ENCODE measurements at regions not wholly inside any gene's neighbourhood (a gene's known extent, or its start where the extent isn't known, plus 50 kb on each side); places are given as distances from the start of the nearest gene placed in this dataset.

- peaks cover 3 to 4% of the 10 kb centered on the region in 2 experiments; a peak in 2 of 5 replicates for H3K9me3 Mint-ChIP-seq
- Histone ChIP-seq H3K79me2 (ENCODE audit: insufficient read depth, low read length) (no peaks in the 10 kb centered on the region), H2AK5ac (ENCODE audit: insufficient read length, low read length) (no peak overlapping the region), H3K18ac (ENCODE audit: insufficient read length, low read depth, low read length) (no peak overlapping the region), H3K9ac (ENCODE audit: extremely low read depth, insufficient read length, low read length) (no peak overlapping the region), H3K4me1 (ENCODE audit: insufficient read depth, low read length) (peaks cover 3% of the 10 kb centered on the region; the same call in 1 of the 2 replicates), H3T11ph (ENCODE audit: low read length) (no peak overlapping the region), H3K79me1 (ENCODE audit: insufficient read depth, low read depth, low read length, poor library complexity, severe bottlenecking) (no peaks in the 10 kb centered on the region), H4K8ac (replicated peaks; ENCODE audit: insufficient read length, low read depth, low read length) (no peak overlapping the region), H3K23ac (ENCODE audit: insufficient read length, low read depth, low read length) (no peak overlapping the region), H3K4ac (ENCODE audit: low read depth, low read length) (no peak overlapping the region), H2BK20ac (ENCODE audit: low read depth, low read length, poor library complexity, severe bottlenecking) (no peak overlapping the region), H2BK15ac (ENCODE audit: low read depth, low read length) (no peak overlapping the region), H2BK12ac (ENCODE audit: insufficient read length, low read depth, low read length) (no peak overlapping the region), H3K9me3 (ENCODE audit: control insufficient read depth, low read depth, low read length) (no peaks in the 10 kb centered on the region), H3K23me2 (ENCODE audit: insufficient read length, low read depth, low read length, poor library complexity, severe bottlenecking) (no peaks in the 10 kb centered on the region), H4K5ac (ENCODE audit: insufficient read length, low read depth, low read length) (no peak overlapping the region), H2BK5ac (ENCODE audit: insufficient read length, low read length) (no peak overlapping the region), H4K20me1 (ENCODE audit: control insufficient read depth, insufficient read depth, insufficient read length) (no peaks in the 10 kb centered on the region), H2AFZ (ENCODE audit: low read length) (peak overlapping the region; percentile 80), H3K4me2 (ENCODE audit: insufficient read depth, insufficient read length, low read length) (no peak overlapping the region), H4K91ac (ENCODE audit: insufficient read length, low read depth, low read length) (no peak overlapping the region), H3K27me3 (ENCODE audit: insufficient read depth, low read length) (no peaks in the 10 kb centered on the region), H3K56ac (ENCODE audit: insufficient read length, low read depth, low read length) (no peak overlapping the region), H3K14ac (ENCODE audit: insufficient read depth, low read length) (no peak overlapping the region), H2BK120ac (ENCODE audit: low read depth, low read length, poor library complexity, severe bottlenecking) (no peak overlapping the region), H3K27ac (ENCODE audit: insufficient read length, low read depth, low read length) (no peak overlapping the region)
- no peak for DNase-seq
- H3K4me3 Mint-ChIP-seq = no peak overlapping the region
- TF ChIP-seq, protein P1, sequence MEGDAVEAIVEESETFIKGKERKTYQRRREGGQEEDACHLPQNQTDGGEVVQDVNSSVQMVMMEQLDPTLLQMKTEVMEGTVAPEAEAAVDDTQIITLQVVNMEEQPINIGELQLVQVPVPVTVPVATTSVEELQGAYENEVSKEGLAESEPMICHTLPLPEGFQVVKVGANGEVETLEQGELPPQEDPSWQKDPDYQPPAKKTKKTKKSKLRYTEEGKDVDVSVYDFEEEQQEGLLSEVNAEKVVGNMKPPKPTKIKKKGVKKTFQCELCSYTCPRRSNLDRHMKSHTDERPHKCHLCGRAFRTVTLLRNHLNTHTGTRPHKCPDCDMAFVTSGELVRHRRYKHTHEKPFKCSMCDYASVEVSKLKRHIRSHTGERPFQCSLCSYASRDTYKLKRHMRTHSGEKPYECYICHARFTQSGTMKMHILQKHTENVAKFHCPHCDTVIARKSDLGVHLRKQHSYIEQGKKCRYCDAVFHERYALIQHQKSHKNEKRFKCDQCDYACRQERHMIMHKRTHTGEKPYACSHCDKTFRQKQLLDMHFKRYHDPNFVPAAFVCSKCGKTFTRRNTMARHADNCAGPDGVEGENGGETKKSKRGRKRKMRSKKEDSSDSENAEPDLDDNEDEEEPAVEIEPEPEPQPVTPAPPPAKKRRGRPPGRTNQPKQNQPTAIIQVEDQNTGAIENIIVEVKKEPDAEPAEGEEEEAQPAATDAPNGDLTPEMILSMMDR (conservative IDR thresholded peaks at IDR 0.05) = no peak
- WGBS (ENCODE audit: extremely low coverage, insufficient read length, low lambda C conversion rate) = no CpG with 5 or more reads among the region's 11 CpGs
- H3K4me1 Mint-ChIP-seq = peaks cover 3 to 4% of the 10 kb centered on the region in 2 experiments; a peak in 3 of 4 replicates
- H3K27me3 Mint-ChIP-seq (ENCODE audit: low read depth) = no peaks in the 10 kb centered on the region
- H3K36me3 Mint-ChIP-seq (ENCODE audit: insufficient read depth in 1 of 3, low read depth in 3 of 3) = peaks cover 0 to 6% (median 0%) of the 10 kb centered on the region in 3 experiments; a peak in 2 of 7 replicates
- peak overlapping the region in 1 of 3 experiments; percentile 49; a peak in 2 of 7 replicates for H3K27ac Mint-ChIP-seq
Measured at GRCh38 chr6:23522792-23523547, 603.0 kb upstream of the NRSN1 start.
